ENCODE measurements at regions not wholly inside any gene's neighbourhood (a gene's known extent, or its start where the extent isn't known, plus 50 kb on each side); places are given as distances from the start of the nearest gene placed in this dataset.
A peak's percentile ranks its signal among the peaks of the same experiment; 100 is the strongest.

- no peak overlapping the region for H3K27ac ChIP-seq
- no peak for TF ChIP-seq CTCF (conservative IDR thresholded peaks at IDR 0.05)
These were observed 251.2 kb downstream of the PAPSS1 start for GRCh38 chr4:107468812-107469211.

GRCh38 chr4:107468156-107468555, 251.9 kb downstream of the PAPSS1 start:
- no peak for TF ChIP-seq CTCF (conservative IDR thresholded peaks at IDR 0.05)
- H3K27ac ChIP-seq, result no peak overlapping the region

- no peak overlapping the region for H3K27ac ChIP-seq
- TF ChIP-seq CTCF (conservative IDR thresholded peaks at IDR 0.05), result no peak
These were observed 252.6 kb downstream of the PAPSS1 start for GRCh38 chr4:107467461-107467860.

DNA sequence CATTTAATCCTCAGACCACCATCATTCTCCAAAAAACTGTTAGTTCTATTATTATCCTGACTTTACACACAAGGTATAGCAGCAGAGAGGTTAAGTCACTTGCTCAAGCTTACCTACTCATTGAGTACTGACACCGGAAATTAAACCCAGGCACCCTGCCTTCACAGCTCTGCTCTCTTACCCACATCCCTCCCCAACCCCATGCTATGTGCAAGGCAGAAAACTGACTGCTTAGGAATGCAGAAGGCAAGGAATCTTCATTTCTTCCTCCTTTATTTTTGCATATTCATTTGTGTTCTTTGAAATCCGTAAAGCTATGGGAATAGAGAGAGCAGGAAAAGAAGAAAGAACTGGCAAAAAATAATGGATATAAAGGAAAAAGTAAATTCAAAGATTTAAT, 261.8 kb downstream of the PAPSS1 start:
- no peak for TF ChIP-seq CTCF (conservative IDR thresholded peaks at IDR 0.05)
- no peak overlapping the region for H3K27ac ChIP-seq

DNA sequence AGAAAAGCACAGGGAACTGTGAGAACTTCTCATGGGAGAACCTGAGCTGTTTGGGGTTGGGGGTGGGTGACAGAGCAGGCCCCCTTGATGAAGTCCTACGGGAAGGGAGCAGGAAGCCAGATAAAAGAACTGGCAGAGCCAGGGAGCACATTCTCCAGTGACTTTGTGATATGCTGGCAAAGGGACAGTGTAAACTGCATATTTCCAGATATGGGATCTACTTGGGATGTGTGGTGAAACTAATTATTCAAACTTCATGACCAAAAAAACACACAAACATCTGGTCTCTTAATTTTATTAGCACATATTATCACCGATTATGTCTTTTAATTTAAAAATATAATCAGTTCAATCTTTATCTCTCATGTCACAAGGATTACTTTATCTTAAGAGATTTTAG, 266.0 kb downstream of the PAPSS1 start:
- no peak overlapping the region for H3K27ac ChIP-seq
- TF ChIP-seq CTCF (conservative IDR thresholded peaks at IDR 0.05), result no peak

- no peak overlapping the region for H3K27ac ChIP-seq
- no peak for TF ChIP-seq CTCF (conservative IDR thresholded peaks at IDR 0.05)
These were observed 267.1 kb downstream of the PAPSS1 start for GRCh38 chr4:107452717-107453630.

DNA sequence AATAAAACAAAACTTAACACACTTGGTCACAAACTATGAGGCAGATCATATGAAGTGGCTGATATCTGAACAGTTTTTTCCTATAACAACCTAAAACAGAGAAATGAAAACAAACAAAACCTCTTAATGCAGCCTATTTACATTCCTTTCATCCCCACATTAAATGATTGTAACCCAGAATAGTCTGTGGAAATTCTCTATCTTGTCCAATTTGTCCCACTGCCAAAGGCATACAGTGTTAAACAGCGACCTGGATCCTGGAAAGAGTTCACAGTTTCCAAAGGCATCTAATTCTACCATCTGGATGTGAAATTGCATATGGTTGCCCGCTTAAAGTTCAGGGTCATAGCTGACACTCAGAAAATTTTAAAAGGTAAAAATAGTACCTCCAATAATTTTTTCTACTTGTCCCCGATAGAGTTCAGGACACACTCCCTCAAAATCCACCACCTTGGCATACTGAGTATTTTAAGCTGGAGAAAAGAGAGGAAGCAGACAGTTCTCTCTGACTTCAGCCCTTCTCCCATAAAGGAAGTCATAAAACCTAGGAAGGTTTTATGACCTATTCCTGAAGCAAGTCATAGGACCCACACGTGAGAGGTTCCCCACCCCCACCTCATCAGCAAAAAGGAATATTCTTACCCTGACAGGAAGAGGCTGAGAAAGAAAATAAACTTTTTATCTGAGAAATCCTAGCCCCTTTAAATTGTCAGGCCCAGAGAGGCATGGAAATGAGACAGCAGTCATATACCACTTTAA, 270.2 kb downstream of the PAPSS1 start:
- no peak for TF ChIP-seq CTCF (conservative IDR thresholded peaks at IDR 0.05)

More for the DNA sequence above, 270.2 kb downstream of the PAPSS1 start:
- peak overlapping the region; percentile 72 for H3K27ac ChIP-seq
